Chondrocyte (in vitro differentiated cells): ENCODE measurements at regions not wholly inside any gene's neighbourhood (a gene's known extent, or its start where the extent isn't known, plus 50 kb on each side); places are given as distances from the start of the nearest gene placed in this dataset.

Experiments used
- DNase-seq: peaks from one replicate; pipeline ENCODE4 v3.0.0; 2021; ENCODE audit warnings: mixed read lengths, low spot score
- H3K27ac Mint-ChIP-seq: one replicate; pipeline ENCODE4 v1.8.0; 2021; ENCODE audit warnings: mild to moderate bottlenecking, moderate library complexity, mixed read lengths; ENCODE audit not compliant: unreplicated experiment
- H3K27me3 Mint-ChIP-seq: 2 replicates; pipeline ENCODE4 v1.8.0; 2021; ENCODE audit warnings: low read depth, mixed read lengths
- H3K36me3 Mint-ChIP-seq: 2 replicates; pipeline ENCODE4 v1.8.0; 2021; ENCODE audit warnings: low read depth, mixed read lengths
- H3K4me1 Mint-ChIP-seq: 2 replicates; pipeline ENCODE4 v1.8.0; 2021; ENCODE audit warnings: low read depth, mild to moderate bottlenecking, mixed read lengths
- H3K4me3 Mint-ChIP-seq: one replicate; pipeline ENCODE4 v1.8.0; 2021; ENCODE audit warnings: mild to moderate bottlenecking, moderate library complexity, mixed read lengths; ENCODE audit not compliant: unreplicated experiment
- H3K9me3 Mint-ChIP-seq: 2 replicates; pipeline ENCODE4 v1.8.0; 2021; ENCODE audit warnings: low read depth, mixed read lengths
- CTCF ChIP-seq: fragments of 200-600 bp; sonication (generic); IDR thresholded peaks from 2 replicates; pipeline ENCODE4 v1.5.0; 2021; ENCODE audit warnings: antibody characterized with exemption, mild to moderate bottlenecking, moderate library complexity

GRCh38 chr13:85028035-85028434 lies 771.2 kb downstream of the SLITRK6 start:
- no peak overlapping the region for H3K4me3 Mint-ChIP-seq
- H3K27me3 Mint-ChIP-seq, result no peaks in the 10 kb centered on the region
- H3K36me3 Mint-ChIP-seq, result peaks cover 5% of the 10 kb centered on the region
- H3K27ac Mint-ChIP-seq, result no peak overlapping the region
- peaks cover 21% of the 10 kb centered on the region for H3K9me3 Mint-ChIP-seq
- no peak for TF ChIP-seq CTCF
- DNase-seq, result no peak
- H3K4me1 Mint-ChIP-seq, result peaks cover 2% of the 10 kb centered on the region

- no peaks in the 10 kb centered on the region for H3K27me3 Mint-ChIP-seq
Observed at GRCh38 chr13:85019121-85019520, 780.1 kb downstream of the SLITRK6 start.

GRCh38 chr13:85013006-85013405 lies 786.2 kb downstream of the SLITRK6 start:
- no peaks in the 10 kb centered on the region for H3K4me1 Mint-ChIP-seq
- no peak for DNase-seq

More at GRCh38 chr13:85019121-85019520, 780.1 kb downstream of the SLITRK6 start:
- no peak for DNase-seq
- no peak for TF ChIP-seq CTCF
- no peak overlapping the region for H3K27ac Mint-ChIP-seq
- H3K4me1 Mint-ChIP-seq, result no peaks in the 10 kb centered on the region
- no peaks in the 10 kb centered on the region for H3K36me3 Mint-ChIP-seq
- H3K9me3 Mint-ChIP-seq, result peaks cover 4% of the 10 kb centered on the region
- H3K4me3 Mint-ChIP-seq, result no peak overlapping the region

GRCh38 chr13:85009447-85009846 lies 789.8 kb downstream of the SLITRK6 start:
- Mint-ChIP-seq H3K27ac (no peak overlapping the region), H3K9me3 (peaks cover 21% of the 10 kb centered on the region), H3K36me3 (peaks cover 4% of the 10 kb centered on the region), H3K27me3 (no peaks in the 10 kb centered on the region), H3K4me3 (no peak overlapping the region), H3K4me1 (no peaks in the 10 kb centered on the region)
- no peak for DNase-seq
- no peak for TF ChIP-seq CTCF

More at GRCh38 chr13:85013006-85013405, 786.2 kb downstream of the SLITRK6 start:
- H3K36me3 Mint-ChIP-seq, result peaks cover 4% of the 10 kb centered on the region
- TF ChIP-seq CTCF, result no peak
- H3K9me3 Mint-ChIP-seq, result peaks cover 18% of the 10 kb centered on the region
- no peaks in the 10 kb centered on the region for H3K27me3 Mint-ChIP-seq
- no peak overlapping the region for H3K27ac Mint-ChIP-seq
- no peak overlapping the region for H3K4me3 Mint-ChIP-seq

- no peaks in the 10 kb centered on the region for H3K27me3 Mint-ChIP-seq
- H3K4me3 Mint-ChIP-seq, result no peak overlapping the region
- no peaks in the 10 kb centered on the region for H3K9me3 Mint-ChIP-seq
- no peak for DNase-seq
- H3K27ac Mint-ChIP-seq, result no peak overlapping the region
- no peak for TF ChIP-seq CTCF
- H3K4me1 Mint-ChIP-seq, result peaks cover 29% of the 10 kb centered on the region
- no peaks in the 10 kb centered on the region for H3K36me3 Mint-ChIP-seq
Observed at GRCh38 chr13:84999252-84999651, 800.0 kb downstream of the SLITRK6 start.
